H1 (cell line): ENCODE measurements at regions not wholly inside any gene's neighbourhood (a gene's known extent, or its start where the extent isn't known, plus 50 kb on each side); places are given as distances from the start of the nearest gene placed in this dataset.
A peak's percentile ranks its signal among the peaks of the same experiment; 100 is the strongest.

ENCODE experiments used
- CTCF ChIA-PET: fragments of 300-600 bp; sonication (Branson Sonifier 250); formaldehyde crosslinking; loops from one replicate; lab custom pipeline; 2021; ENCODE audit not compliant: partially characterized antibody; lab: Charles Lee
- POLR2A ChIA-PET: fragments of 300-600 bp; sonication (Branson Sonifier 250); formaldehyde crosslinking; loops from one replicate; lab custom pipeline; 2021; ENCODE audit warnings: inconsistent platforms; ENCODE audit not compliant: partially characterized antibody; lab: Charles Lee
- DNase-seq, 2 experiments: peaks; one replicate each; pipeline versions ENCODE4 v3.0.0 to v3.0.0-alpha.2; 2010 to 2022; ENCODE audit warnings: low spot score in 2 of 2, low read depth in 1 of 2, mixed read lengths in 1 of 2
- FAIRE-seq: peaks from 2 replicates; lab custom pipeline; 2011; peaks lifted over from hg19 to GRCh38; lab: Jason Lieb, UNC
- H2AFZ ChIP-seq: 2 replicates; pipeline ENCODE4 v1.8.1; 2012; ENCODE audit warnings: low read length, inconsistent platforms
- H2AK5ac ChIP-seq: 2 replicates; pipeline ENCODE4 v1.6.1; 2013; ENCODE audit warnings: low read depth, low read length
- H2BK120ac ChIP-seq: replicated peaks from 2 replicates; pipeline ENCODE3; 2013; ENCODE audit warnings: low read depth, low read length, inconsistent platforms
- H2BK12ac ChIP-seq: 2 replicates; pipeline ENCODE4 v1.6.1; 2013; ENCODE audit warnings: low read depth, low read length
- H2BK15ac ChIP-seq: 2 replicates; pipeline ENCODE4 v1.6.1; 2013; ENCODE audit warnings: low read length
- H2BK20ac ChIP-seq: 2 replicates; pipeline ENCODE4 v1.6.1; 2013; ENCODE audit warnings: low read length
- H2BK5ac ChIP-seq: 2 replicates; pipeline ENCODE4 v1.6.1; 2013; ENCODE audit warnings: low read depth, low read length
- H3K14ac ChIP-seq: 2 replicates; pipeline ENCODE4 v1.6.1; 2013; ENCODE audit warnings: inconsistent platforms; ENCODE audit not compliant: insufficient read length
- H3K18ac ChIP-seq: 2 replicates; pipeline ENCODE4 v1.6.1; 2013; ENCODE audit warnings: low read length; ENCODE audit errors: extremely low read depth
- H3K23ac ChIP-seq: 2 replicates; pipeline ENCODE4 v1.6.1; 2013; ENCODE audit warnings: inconsistent platforms; ENCODE audit not compliant: insufficient read length
- H3K23me2 ChIP-seq: 2 replicates; pipeline ENCODE4 v1.6.1; 2013; ENCODE audit warnings: low read depth, low read length
- H3K27ac ChIP-seq: 2 replicates; pipeline ENCODE4 v1.6.1; 2011; ENCODE audit warnings: low read depth, low read length, inconsistent platforms
- H3K27me3 ChIP-seq, 4 experiments: replicated peaks in 1 of 4; 1 replicate in 1 of 4; 2 replicates in 3 of 4; pipeline versions ENCODE4 v1.6.1 to v1.8.1; 2011 to 2013; ENCODE audit warnings: low read length in 3 of 4, mild to moderate bottlenecking in 3 of 4, inconsistent platforms in 2 of 4, mixed read lengths in 2 of 4, moderate library complexity in 1 of 4; ENCODE audit not compliant: control insufficient read depth in 3 of 4, insufficient read depth in 3 of 4; ENCODE audit errors: extremely low read depth in 1 of 4
- H3K36me3 ChIP-seq, 4 experiments: 2 replicates each; pipeline versions ENCODE4 v1.6.1 to v1.8.1; 2011 to 2013; ENCODE audit warnings: mild to moderate bottlenecking in 4 of 4, low read length in 3 of 4, moderate library complexity in 2 of 4, control low read depth in 1 of 4, inconsistent platforms in 1 of 4; ENCODE audit not compliant: insufficient read depth in 4 of 4, control insufficient read depth in 2 of 4
- H3K4ac ChIP-seq: replicated peaks from 2 replicates; pipeline ENCODE3; 2013; ENCODE audit warnings: low read length, low read depth, mixed read lengths, inconsistent platforms; ENCODE audit not compliant: insufficient read length
- H3K4me1 ChIP-seq, 4 experiments: replicated peaks in 1 of 4; 1 replicate in 1 of 4; 2 replicates in 3 of 4; pipeline versions ENCODE4 v1.6.1 to v1.8.1; 2011 to 2013; ENCODE audit warnings: low read length in 3 of 4, inconsistent platforms in 2 of 4, mixed read lengths in 1 of 4; ENCODE audit not compliant: insufficient read depth in 4 of 4, control insufficient read depth in 3 of 4
- H3K4me2 ChIP-seq, 2 experiments: 2 replicates each; pipeline versions ENCODE4 v1.6.1 to v1.8.1; 2011 to 2013; ENCODE audit warnings: low read depth in 2 of 2, low read length in 2 of 2, control low read depth in 1 of 2, inconsistent platforms in 1 of 2, mild to moderate bottlenecking in 1 of 2; ENCODE audit not compliant: insufficient read depth in 1 of 2
- H3K4me3 ChIP-seq, 4 experiments: fragments of 200-600, 300-600 bp in 1 of 4; sonication (generic), shearing (Covaris generic), sonication (Bioruptor Twin) in 1 of 4; 2 replicates each; pipeline versions ENCODE4 v1.5.1 to v1.8.1; 2011 to 2016; ENCODE audit warnings: low read length in 4 of 4, low read depth in 3 of 4, control low read depth in 2 of 4, inconsistent platforms in 2 of 4, mild to moderate bottlenecking in 2 of 4, mixed read lengths in 1 of 4, moderate library complexity in 1 of 4; ENCODE audit not compliant: insufficient read depth in 2 of 4; ENCODE audit errors: extremely low read depth in 1 of 4
- H3K56ac ChIP-seq: replicated peaks from 2 replicates; pipeline ENCODE3; 2013; ENCODE audit warnings: low read depth, mild to moderate bottlenecking, mixed read lengths, low read length, inconsistent platforms; ENCODE audit not compliant: insufficient read length
- H3K79me1 ChIP-seq: 2 replicates; pipeline ENCODE4 v1.6.1; 2013; ENCODE audit warnings: low read depth, low read length, control low read depth
- H3K79me2 ChIP-seq, 2 experiments: 2 replicates each; pipeline versions ENCODE4 v1.6.1 to v1.8.1; 2012 to 2013; ENCODE audit warnings: low read length in 2 of 2, mild to moderate bottlenecking in 2 of 2, inconsistent platforms in 1 of 2; ENCODE audit not compliant: insufficient read depth in 2 of 2, control insufficient read depth in 1 of 2
- H3K9ac ChIP-seq, 4 experiments: replicated peaks in 1 of 4; 1 replicate in 1 of 4; 2 replicates in 3 of 4; pipeline versions ENCODE4 v1.6.1 to v1.8.1; 2011 to 2013; ENCODE audit warnings: low read depth in 3 of 4, low read length in 3 of 4, control low read depth in 2 of 4, mild to moderate bottlenecking in 2 of 4, moderate library complexity in 2 of 4, inconsistent platforms in 1 of 4; ENCODE audit errors: extremely low read depth in 1 of 4
- H3K9me3 ChIP-seq, 2 experiments: 2 replicates each; pipeline versions ENCODE4 v1.6.1 to v1.8.1; 2012 to 2013; ENCODE audit warnings: mild to moderate bottlenecking in 2 of 2, moderate library complexity in 2 of 2, control low read depth in 1 of 2, inconsistent platforms in 1 of 2, low read depth in 1 of 2, low read length in 1 of 2, mixed read lengths in 1 of 2; ENCODE audit not compliant: insufficient read depth in 2 of 2
- H4K20me1 ChIP-seq, 2 experiments: replicated peaks in 1 of 2; 2 replicates each; pipeline versions ENCODE3 to v1.8.1; 2011 to 2013; ENCODE audit warnings: inconsistent platforms in 2 of 2, low read length in 2 of 2, mild to moderate bottlenecking in 1 of 2; ENCODE audit not compliant: insufficient read depth in 2 of 2, control insufficient read depth in 1 of 2
- H4K5ac ChIP-seq: 2 replicates; pipeline ENCODE4 v1.6.1; 2013; ENCODE audit warnings: low read length, low read depth, mixed read lengths, inconsistent platforms; ENCODE audit not compliant: insufficient read length
- H4K8ac ChIP-seq: 2 replicates; pipeline ENCODE4 v1.8.0; 2013; ENCODE audit warnings: mild to moderate bottlenecking, moderate library complexity, low read length, inconsistent platforms; ENCODE audit not compliant: insufficient read depth; ENCODE audit errors: extremely low read depth
- H4K91ac ChIP-seq: replicated peaks from 2 replicates; pipeline ENCODE3; 2013; ENCODE audit warnings: low read length, mixed read lengths, inconsistent platforms; ENCODE audit not compliant: insufficient read length
- CEBPB ChIP-seq: IDR thresholded peaks from 2 replicates; pipeline ENCODE4 v1.6.1; 2012; ENCODE audit warnings: low read depth, low read length
- EGR1 ChIP-seq: IDR thresholded peaks from 2 replicates; pipeline ENCODE4 v1.6.1; 2011; ENCODE audit warnings: low read depth, low read length, borderline replicate concordance
- GABPA ChIP-seq: IDR thresholded peaks from 2 replicates; pipeline ENCODE4 v1.6.1; 2011; ENCODE audit warnings: mild to moderate bottlenecking, low read length, moderate library complexity, borderline replicate concordance; ENCODE audit not compliant: insufficient read depth
- HDAC2 ChIP-seq, 2 experiments: fragments of 300-600 bp in 1 of 2; sonication (generic) in 1 of 2; IDR thresholded peaks; 2 replicates each; pipeline ENCODE4 v1.6.1; 2011 to 2012; ENCODE audit warnings: low read depth in 2 of 2, low read length in 2 of 2, mild to moderate bottlenecking in 2 of 2, moderate library complexity in 2 of 2, borderline replicate concordance in 1 of 2, inconsistent platforms in 1 of 2
- MAFK ChIP-seq: IDR thresholded peaks from 2 replicates; pipeline ENCODE4 v1.6.1; 2012; ENCODE audit warnings: low read depth, mild to moderate bottlenecking, improper control_type of control experiment, low read length
- SP2 ChIP-seq: IDR thresholded peaks from 2 replicates; pipeline ENCODE4 v1.6.1; 2012; ENCODE audit warnings: mild to moderate bottlenecking, low read length, inconsistent platforms
- WGBS, 2 experiments: shearing (Covaris generic) in 1 of 2; methylation state at CpG; one replicate each; pipeline versions ENCODE4 v1.1.6 to v1.1.7; 2013 to 2015; ENCODE audit warnings: low lambda C conversion rate in 2 of 2, mixed read lengths in 2 of 2, inconsistent platforms in 1 of 2, low coverage in 1 of 2, missing lambda C conversion rate in 1 of 2; ENCODE audit not compliant: insufficient replicate concordance in 2 of 2, insufficient coverage in 1 of 2, insufficient read length in 1 of 2; ENCODE audit errors: extremely low coverage in 1 of 2, missing lambda C conversion rate in 1 of 2; 5-methylcytosine and 5-hydroxymethylcytosine counted together

- ChIA-PET CTCF (no interaction called here), POLR2A (no interaction called here)
- no peaks in the 10 kb centered on the region for H3K36me3 ChIP-seq
- H3K79me1 ChIP-seq, result no peaks in the 10 kb centered on the region
- H3K9ac ChIP-seq, result no peak overlapping the region
- DNase-seq, result no peak
- no peak overlapping the region for H4K91ac ChIP-seq
- H2BK5ac ChIP-seq, result no peak overlapping the region
- no peak overlapping the region for H2AK5ac ChIP-seq
- no peak overlapping the region for H4K8ac ChIP-seq
- H3K14ac ChIP-seq, result no peak overlapping the region
- H3K4me3 ChIP-seq, result no peak overlapping the region
- no peak overlapping the region for H3K56ac ChIP-seq
- H3K79me2 ChIP-seq, result no peaks in the 10 kb centered on the region
- H2BK12ac ChIP-seq, result no peak overlapping the region
- H3K9me3 ChIP-seq, result no peaks in the 10 kb centered on the region; a peak in 1 of 4 replicates
- peaks cover 0 to under 1% (median 0%) of the 10 kb centered on the region in 4 experiments; a peak in 1 of 7 replicates for H3K4me1 ChIP-seq
- no peak for FAIRE-seq
- WGBS, 2 experiments, result 81% methylated on average over 4 of the region's 4 CpGs; no CpG with 5 or more reads in 1 of the 2 experiments
- no peak overlapping the region for H3K18ac ChIP-seq
- H3K23me2 ChIP-seq, result no peaks in the 10 kb centered on the region
- H3K23ac ChIP-seq, result no peak overlapping the region
- no peak overlapping the region for H3K4ac ChIP-seq
- H2BK15ac ChIP-seq, result no peak overlapping the region
- no peak overlapping the region for H3K4me2 ChIP-seq
- H2BK120ac ChIP-seq, result no peak overlapping the region
- no peak overlapping the region for H3K27ac ChIP-seq
- TF ChIP-seq EGR1, result no peak
- no peak for TF ChIP-seq HDAC2 (IDR thresholded peaks at IDR 0.05; ENCODE audit: borderline replicate concordance in 1 of 2, low read depth in 2 of 2, low read length in 2 of 2)
- TF ChIP-seq MAFK, result no peak
- TF ChIP-seq SP2, result no peak
- TF ChIP-seq CEBPB, result no peak
- TF ChIP-seq GABPA, result no peak
- no peaks in the 10 kb centered on the region for H3K27me3 ChIP-seq
- H2AFZ ChIP-seq, result peak overlapping the region; percentile 59; the same call in 1 of the 2 replicates
- no peak overlapping the region for H4K5ac ChIP-seq
- H4K20me1 ChIP-seq, result no peaks in the 10 kb centered on the region
- H2BK20ac ChIP-seq, result no peak overlapping the region
These were observed 860.8 kb upstream of the ACVR2A start for GRCh38 chr2:146984014-146984413.
